Spleen (tissue), 7 donors: ENCODE measurements at regions not wholly inside any gene's neighbourhood (a gene's known extent, or its start where the extent isn't known, plus 50 kb on each side); places are given as distances from the start of the nearest gene placed in this dataset.

ENCODE experiments used
- POLR2A ChIP-seq, 3 donors: fragments of 450-650 bp; IDR thresholded peaks; one replicate each; pipeline ENCODE4 v1.5.1; 2017; ENCODE audit warnings: antibody characterized with exemption in 3 of 3, mild to moderate bottlenecking in 1 of 3
- POLR2AphosphoS5 ChIP-seq, 3 donors: sonication (generic); formaldehyde crosslinking; IDR thresholded peaks; one replicate each; pipeline ENCODE4 v1.5.1; 2017; ENCODE audit warnings: antibody characterized with exemption in 3 of 3
- TF ChIP-seq, protein P1 (sequence below), 11 experiments: fragments of 200-600 bp in 7 of 11; fragments of 450-650 bp in 4 of 11; sonication (generic) in 4 of 11; IDR thresholded peaks in 8 of 11; conservative IDR thresholded peaks in 3 of 11; 1 replicate in 7 of 11; 2 replicates in 4 of 11; pipeline versions ENCODE4 v1.4.0 to v1.8.0; 2016 to 2021; ENCODE audit warnings: antibody characterized with exemption in 11 of 11, inconsistent platforms in 4 of 11, mild to moderate bottlenecking in 1 of 11
- donor health status: DM: no; HTN: no; CAD: no; lungs with moderate emphysema.
- donor health status: DM: no; HTN: no; CAD: no.
- donor health status: DM: no; HTN: no; CAD: no.

DNA sequence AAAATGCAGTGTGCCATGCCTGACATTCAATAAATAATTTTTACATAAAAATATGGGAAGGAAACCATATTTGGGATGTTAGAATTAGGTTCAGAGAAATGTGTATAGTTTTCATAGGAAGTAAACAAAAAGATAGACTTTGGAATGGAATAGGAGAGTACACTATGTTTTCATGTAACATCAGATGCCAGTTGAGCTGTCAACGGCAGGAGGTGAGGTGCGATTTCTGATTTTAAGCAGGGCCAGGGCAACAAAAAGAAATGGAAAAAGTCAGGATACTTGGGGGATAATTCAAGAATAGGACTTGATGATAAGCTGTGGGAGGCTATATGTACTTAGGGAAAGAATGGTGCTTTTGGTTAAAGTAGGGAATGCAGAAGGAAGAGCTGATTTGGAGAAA, 639.5 kb downstream of the OTOL1 start:
- TF ChIP-seq, protein P1, sequence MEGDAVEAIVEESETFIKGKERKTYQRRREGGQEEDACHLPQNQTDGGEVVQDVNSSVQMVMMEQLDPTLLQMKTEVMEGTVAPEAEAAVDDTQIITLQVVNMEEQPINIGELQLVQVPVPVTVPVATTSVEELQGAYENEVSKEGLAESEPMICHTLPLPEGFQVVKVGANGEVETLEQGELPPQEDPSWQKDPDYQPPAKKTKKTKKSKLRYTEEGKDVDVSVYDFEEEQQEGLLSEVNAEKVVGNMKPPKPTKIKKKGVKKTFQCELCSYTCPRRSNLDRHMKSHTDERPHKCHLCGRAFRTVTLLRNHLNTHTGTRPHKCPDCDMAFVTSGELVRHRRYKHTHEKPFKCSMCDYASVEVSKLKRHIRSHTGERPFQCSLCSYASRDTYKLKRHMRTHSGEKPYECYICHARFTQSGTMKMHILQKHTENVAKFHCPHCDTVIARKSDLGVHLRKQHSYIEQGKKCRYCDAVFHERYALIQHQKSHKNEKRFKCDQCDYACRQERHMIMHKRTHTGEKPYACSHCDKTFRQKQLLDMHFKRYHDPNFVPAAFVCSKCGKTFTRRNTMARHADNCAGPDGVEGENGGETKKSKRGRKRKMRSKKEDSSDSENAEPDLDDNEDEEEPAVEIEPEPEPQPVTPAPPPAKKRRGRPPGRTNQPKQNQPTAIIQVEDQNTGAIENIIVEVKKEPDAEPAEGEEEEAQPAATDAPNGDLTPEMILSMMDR (IDR thresholded peaks at IDR 0.05 in 8 of 11, conservative IDR thresholded peaks at IDR 0.05 in 3 of 11), result no peak
- TF ChIP-seq POLR2AphosphoS5 (IDR thresholded peaks at IDR 0.05) (no peak), POLR2A (IDR thresholded peaks at IDR 0.05) (no peak)
